ENCODE measurements at regions not wholly inside any gene's neighbourhood (a gene's known extent, or its start where the extent isn't known, plus 50 kb on each side); places are given as distances from the start of the nearest gene placed in this dataset.

- TF ChIP-seq NR1H2 (CRISPR knock-in tag; IDR thresholded peaks at IDR 0.05), result no peak
- no peak for TF ChIP-seq KAT7 (CRISPR knock-in tag; IDR thresholded peaks at IDR 0.05; ENCODE audit: borderline replicate concordance)
- TF ChIP-seq E2F5 (CRISPR knock-in tag; IDR thresholded peaks at IDR 0.05), result no peak
- no peak for TF ChIP-seq TCF7 (CRISPR knock-in tag; IDR thresholded peaks at IDR 0.05; ENCODE audit: low read depth)
- TF ChIP-seq NFATC4 (CRISPR knock-in tag; IDR thresholded peaks at IDR 0.05), result no peak
- no peak for TF ChIP-seq ZMAT4 (CRISPR knock-in tag; IDR thresholded peaks at IDR 0.05)
- TF ChIP-seq, protein P1, sequence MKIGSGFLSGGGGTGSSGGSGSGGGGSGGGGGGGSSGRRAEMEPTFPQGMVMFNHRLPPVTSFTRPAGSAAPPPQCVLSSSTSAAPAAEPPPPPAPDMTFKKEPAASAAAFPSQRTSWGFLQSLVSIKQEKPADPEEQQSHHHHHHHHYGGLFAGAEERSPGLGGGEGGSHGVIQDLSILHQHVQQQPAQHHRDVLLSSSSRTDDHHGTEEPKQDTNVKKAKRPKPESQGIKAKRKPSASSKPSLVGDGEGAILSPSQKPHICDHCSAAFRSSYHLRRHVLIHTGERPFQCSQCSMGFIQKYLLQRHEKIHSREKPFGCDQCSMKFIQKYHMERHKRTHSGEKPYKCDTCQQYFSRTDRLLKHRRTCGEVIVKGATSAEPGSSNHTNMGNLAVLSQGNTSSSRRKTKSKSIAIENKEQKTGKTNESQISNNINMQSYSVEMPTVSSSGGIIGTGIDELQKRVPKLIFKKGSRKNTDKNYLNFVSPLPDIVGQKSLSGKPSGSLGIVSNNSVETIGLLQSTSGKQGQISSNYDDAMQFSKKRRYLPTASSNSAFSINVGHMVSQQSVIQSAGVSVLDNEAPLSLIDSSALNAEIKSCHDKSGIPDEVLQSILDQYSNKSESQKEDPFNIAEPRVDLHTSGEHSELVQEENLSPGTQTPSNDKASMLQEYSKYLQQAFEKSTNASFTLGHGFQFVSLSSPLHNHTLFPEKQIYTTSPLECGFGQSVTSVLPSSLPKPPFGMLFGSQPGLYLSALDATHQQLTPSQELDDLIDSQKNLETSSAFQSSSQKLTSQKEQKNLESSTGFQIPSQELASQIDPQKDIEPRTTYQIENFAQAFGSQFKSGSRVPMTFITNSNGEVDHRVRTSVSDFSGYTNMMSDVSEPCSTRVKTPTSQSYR (CRISPR knock-in tag; IDR thresholded peaks at IDR 0.05), result no peak
- TF ChIP-seq SMAD3 (CRISPR knock-in tag; IDR thresholded peaks at IDR 0.05; ENCODE audit: borderline replicate concordance), result no peak
- no peak for TF ChIP-seq TEAD1 (CRISPR knock-in tag; IDR thresholded peaks at IDR 0.05)
- TF ChIP-seq, protein P2, sequence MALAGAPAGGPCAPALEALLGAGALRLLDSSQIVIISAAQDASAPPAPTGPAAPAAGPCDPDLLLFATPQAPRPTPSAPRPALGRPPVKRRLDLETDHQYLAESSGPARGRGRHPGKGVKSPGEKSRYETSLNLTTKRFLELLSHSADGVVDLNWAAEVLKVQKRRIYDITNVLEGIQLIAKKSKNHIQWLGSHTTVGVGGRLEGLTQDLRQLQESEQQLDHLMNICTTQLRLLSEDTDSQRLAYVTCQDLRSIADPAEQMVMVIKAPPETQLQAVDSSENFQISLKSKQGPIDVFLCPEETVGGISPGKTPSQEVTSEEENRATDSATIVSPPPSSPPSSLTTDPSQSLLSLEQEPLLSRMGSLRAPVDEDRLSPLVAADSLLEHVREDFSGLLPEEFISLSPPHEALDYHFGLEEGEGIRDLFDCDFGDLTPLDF (CRISPR knock-in tag; IDR thresholded peaks at IDR 0.05), result no peak
- no peak for TF ChIP-seq RELA (CRISPR knock-in tag; IDR thresholded peaks at IDR 0.05; ENCODE audit: borderline replicate concordance)
- no peak for TF ChIP-seq ZBTB21 (CRISPR knock-in tag; IDR thresholded peaks at IDR 0.05; ENCODE audit: borderline replicate concordance)
- no peak for TF ChIP-seq E2F4 (CRISPR knock-in tag; IDR thresholded peaks at IDR 0.05; ENCODE audit: borderline replicate concordance, low read depth)
- no peak for TF ChIP-seq MYBL2 (CRISPR knock-in tag; IDR thresholded peaks at IDR 0.05)
- TF ChIP-seq MXD4 (CRISPR knock-in tag; IDR thresholded peaks at IDR 0.05; ENCODE audit: borderline replicate concordance), result no peak
- TF ChIP-seq, protein P3, sequence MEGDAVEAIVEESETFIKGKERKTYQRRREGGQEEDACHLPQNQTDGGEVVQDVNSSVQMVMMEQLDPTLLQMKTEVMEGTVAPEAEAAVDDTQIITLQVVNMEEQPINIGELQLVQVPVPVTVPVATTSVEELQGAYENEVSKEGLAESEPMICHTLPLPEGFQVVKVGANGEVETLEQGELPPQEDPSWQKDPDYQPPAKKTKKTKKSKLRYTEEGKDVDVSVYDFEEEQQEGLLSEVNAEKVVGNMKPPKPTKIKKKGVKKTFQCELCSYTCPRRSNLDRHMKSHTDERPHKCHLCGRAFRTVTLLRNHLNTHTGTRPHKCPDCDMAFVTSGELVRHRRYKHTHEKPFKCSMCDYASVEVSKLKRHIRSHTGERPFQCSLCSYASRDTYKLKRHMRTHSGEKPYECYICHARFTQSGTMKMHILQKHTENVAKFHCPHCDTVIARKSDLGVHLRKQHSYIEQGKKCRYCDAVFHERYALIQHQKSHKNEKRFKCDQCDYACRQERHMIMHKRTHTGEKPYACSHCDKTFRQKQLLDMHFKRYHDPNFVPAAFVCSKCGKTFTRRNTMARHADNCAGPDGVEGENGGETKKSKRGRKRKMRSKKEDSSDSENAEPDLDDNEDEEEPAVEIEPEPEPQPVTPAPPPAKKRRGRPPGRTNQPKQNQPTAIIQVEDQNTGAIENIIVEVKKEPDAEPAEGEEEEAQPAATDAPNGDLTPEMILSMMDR (IDR thresholded peaks at IDR 0.05), result no peak
- no peak for TF ChIP-seq ARID4B (CRISPR knock-in tag; IDR thresholded peaks at IDR 0.05; ENCODE audit: borderline replicate concordance)
- TF ChIP-seq, protein P4, sequence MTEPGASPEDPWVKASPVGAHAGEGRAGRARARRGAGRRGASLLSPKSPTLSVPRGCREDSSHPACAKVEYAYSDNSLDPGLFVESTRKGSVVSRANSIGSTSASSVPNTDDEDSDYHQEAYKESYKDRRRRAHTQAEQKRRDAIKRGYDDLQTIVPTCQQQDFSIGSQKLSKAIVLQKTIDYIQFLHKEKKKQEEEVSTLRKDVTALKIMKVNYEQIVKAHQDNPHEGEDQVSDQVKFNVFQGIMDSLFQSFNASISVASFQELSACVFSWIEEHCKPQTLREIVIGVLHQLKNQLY (CRISPR knock-in tag; IDR thresholded peaks at IDR 0.05), result no peak
- TF ChIP-seq ZSCAN18 (CRISPR knock-in tag; IDR thresholded peaks at IDR 0.05), result no peak
- no peaks in the 10 kb centered on the region; the same call in none of the 2 replicates for H3K27me3 Mint-ChIP-seq (ENCODE audit: low read depth)
- no peak overlapping the region for H3K27ac Mint-ChIP-seq
- DNase-seq (ENCODE audit: low spot score) (no peak), ATAC-seq (no peak)
- peaks cover 32% of the 10 kb centered on the region for H3K4me1 Mint-ChIP-seq
- ChIA-PET CTCF (no interaction called here), POLR2A (no interaction called here)
- peaks cover 44% of the 10 kb centered on the region for H3K9me3 Mint-ChIP-seq
- no peak overlapping the region for H3K4me3 Mint-ChIP-seq
- H3K36me3 Mint-ChIP-seq, result peaks cover 28% of the 10 kb centered on the region
Measured at GRCh38 chr2:199160081-199160480, 297.7 kb downstream of the SATB2 start.

Data from WTC11 (cell line).